ENCODE measurements at regions not wholly inside any gene's neighbourhood (a gene's known extent, or its start where the extent isn't known, plus 50 kb on each side); places are given as distances from the start of the nearest gene placed in this dataset.

- no peak for TF ChIP-seq CTCF (IDR thresholded peaks at IDR 0.05)
- no peak for TF ChIP-seq POLR2A (IDR thresholded peaks at IDR 0.05)
Observed at GRCh38 chr13:46948338-46948737, 51.5 kb upstream of the HTR2A start.
